GM23338 (cell line): ENCODE measurements at regions not wholly inside any gene's neighbourhood (a gene's known extent, or its start where the extent isn't known, plus 50 kb on each side); places are given as distances from the start of the nearest gene placed in this dataset.

Experiments used
- CREB1 ChIP-seq: fragments of 250-450 bp; sonication (Bioruptor Pico); IDR thresholded peaks from 2 replicates; pipeline ENCODE4 v1.5.0; 2020; ENCODE audit warnings: low read depth, mild to moderate bottlenecking, moderate library complexity
- CTCF ChIP-seq, 2 experiments: fragments of 200-600 bp in 1 of 2; sonication (generic) in 1 of 2; conservative IDR thresholded peaks; 2 replicates each; pipeline versions ENCODE4 v1.5.1 to v1.6.1; 2016 to 2017; ENCODE audit warnings: antibody characterized with exemption in 2 of 2, low read depth in 2 of 2, mild to moderate bottlenecking in 2 of 2, moderate library complexity in 1 of 2
- ETS1 ChIP-seq: IDR thresholded peaks from 2 replicates; pipeline ENCODE4 v1.6.1; 2016; ENCODE audit warnings: antibody characterized with exemption
- EZH2 ChIP-seq: fragments of 200-600 bp; sonication (generic); IDR thresholded peaks from one replicate; pipeline ENCODE4 v1.8.0; 2017; ENCODE audit warnings: antibody characterized with exemption, mild to moderate bottlenecking, low read depth; ENCODE audit not compliant: unreplicated experiment
- EZH2phosphoT487 ChIP-seq: fragments of 200-600 bp; sonication (generic); IDR thresholded peaks from one replicate; pipeline ENCODE4 v1.8.1; 2018; ENCODE audit warnings: antibody characterized with exemption; ENCODE audit not compliant: unreplicated experiment
- JUNB ChIP-seq: IDR thresholded peaks from one replicate; pipeline ENCODE4 v1.6.1; 2016; ENCODE audit warnings: antibody characterized with exemption; ENCODE audit not compliant: unreplicated experiment
- NANOG ChIP-seq: IDR thresholded peaks from 2 replicates; pipeline ENCODE4 v1.6.1; 2016; ENCODE audit warnings: antibody characterized with exemption, borderline replicate concordance
- POLR2AphosphoS5 ChIP-seq: IDR thresholded peaks from 2 replicates; pipeline ENCODE4 v1.6.1; 2016; ENCODE audit warnings: antibody characterized with exemption, low read depth
- STAT1 ChIP-seq: IDR thresholded peaks from one replicate; pipeline ENCODE4 v1.6.1; 2016; ENCODE audit warnings: antibody characterized with exemption; ENCODE audit not compliant: unreplicated experiment
- ZNF114 ChIP-seq: fragments of 250-450 bp; sonication (Bioruptor Pico); IDR thresholded peaks from 2 replicates; pipeline ENCODE4 v1.5.0; 2020; ENCODE audit warnings: mild to moderate bottlenecking, moderate library complexity
- ZNF462 ChIP-seq: fragments of 250-450 bp; sonication (Bioruptor Pico); IDR thresholded peaks from 2 replicates; pipeline ENCODE4 v1.5.0; 2020; ENCODE audit warnings: mild to moderate bottlenecking, moderate library complexity
- TF ChIP-seq, protein P1 (sequence below): IDR thresholded peaks from one replicate; pipeline ENCODE4 v1.6.1; 2018; ENCODE audit warnings: antibody characterized with exemption; ENCODE audit not compliant: unreplicated experiment

- no peak for TF ChIP-seq ZNF114 (CRISPR knock-in tag)
- TF ChIP-seq EZH2phosphoT487 = no peak
- no peak for TF ChIP-seq CTCF (conservative IDR thresholded peaks at IDR 0.05; ENCODE audit: low read depth in 2 of 2)
- TF ChIP-seq EZH2 = no peak
- TF ChIP-seq, protein P1, sequence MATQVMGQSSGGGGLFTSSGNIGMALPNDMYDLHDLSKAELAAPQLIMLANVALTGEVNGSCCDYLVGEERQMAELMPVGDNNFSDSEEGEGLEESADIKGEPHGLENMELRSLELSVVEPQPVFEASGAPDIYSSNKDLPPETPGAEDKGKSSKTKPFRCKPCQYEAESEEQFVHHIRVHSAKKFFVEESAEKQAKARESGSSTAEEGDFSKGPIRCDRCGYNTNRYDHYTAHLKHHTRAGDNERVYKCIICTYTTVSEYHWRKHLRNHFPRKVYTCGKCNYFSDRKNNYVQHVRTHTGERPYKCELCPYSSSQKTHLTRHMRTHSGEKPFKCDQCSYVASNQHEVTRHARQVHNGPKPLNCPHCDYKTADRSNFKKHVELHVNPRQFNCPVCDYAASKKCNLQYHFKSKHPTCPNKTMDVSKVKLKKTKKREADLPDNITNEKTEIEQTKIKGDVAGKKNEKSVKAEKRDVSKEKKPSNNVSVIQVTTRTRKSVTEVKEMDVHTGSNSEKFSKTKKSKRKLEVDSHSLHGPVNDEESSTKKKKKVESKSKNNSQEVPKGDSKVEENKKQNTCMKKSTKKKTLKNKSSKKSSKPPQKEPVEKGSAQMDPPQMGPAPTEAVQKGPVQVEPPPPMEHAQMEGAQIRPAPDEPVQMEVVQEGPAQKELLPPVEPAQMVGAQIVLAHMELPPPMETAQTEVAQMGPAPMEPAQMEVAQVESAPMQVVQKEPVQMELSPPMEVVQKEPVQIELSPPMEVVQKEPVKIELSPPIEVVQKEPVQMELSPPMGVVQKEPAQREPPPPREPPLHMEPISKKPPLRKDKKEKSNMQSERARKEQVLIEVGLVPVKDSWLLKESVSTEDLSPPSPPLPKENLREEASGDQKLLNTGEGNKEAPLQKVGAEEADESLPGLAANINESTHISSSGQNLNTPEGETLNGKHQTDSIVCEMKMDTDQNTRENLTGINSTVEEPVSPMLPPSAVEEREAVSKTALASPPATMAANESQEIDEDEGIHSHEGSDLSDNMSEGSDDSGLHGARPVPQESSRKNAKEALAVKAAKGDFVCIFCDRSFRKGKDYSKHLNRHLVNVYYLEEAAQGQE = no peak
- no peak for TF ChIP-seq POLR2AphosphoS5
- TF ChIP-seq CREB1 (CRISPR knock-in tag) = no peak
- TF ChIP-seq JUNB = no peak
- TF ChIP-seq STAT1 = no peak
- TF ChIP-seq NANOG = no peak
- no peak for TF ChIP-seq ETS1
- no peak for TF ChIP-seq ZNF462 (CRISPR knock-in tag)
Observed at GRCh38 chrX:8018934-8019333, 91.7 kb upstream of the PNPLA4 start.
